BLaER1 treated with 17β-estradiol and CSF1 and Interleukin-3, amounts not matched to agents 10 nM and 100 nM (cell line): ENCODE measurements at regions not wholly inside any gene's neighbourhood (a gene's known extent, or its start where the extent isn't known, plus 50 kb on each side); places are given as distances from the start of the nearest gene placed in this dataset.
"Not testable (repeated sequence)": the region's sequence is repeated elsewhere in the genome, so short reads cannot be mapped to it uniquely, and the experiment has no call there.

Experiments used
- H3K27ac ChIP-seq, 11 experiments: shearing (Covaris generic); formaldehyde crosslinking; 2 replicates each; pipeline ENCODE4 v1.8.1; 2022
- H3K27me3 ChIP-seq, 11 experiments: shearing (Covaris generic); formaldehyde crosslinking; 2 replicates each; pipeline ENCODE4 v1.8.1; 2022
- H3K36me3 ChIP-seq, 11 experiments: shearing (Covaris generic); formaldehyde crosslinking; 2 replicates each; pipeline ENCODE4 v1.8.1; 2022
- H3K4me1 ChIP-seq, 10 experiments: shearing (Covaris generic); formaldehyde crosslinking; 2 replicates each; pipeline ENCODE4 v1.8.1; 2022
- H3K4me2 ChIP-seq, 11 experiments: shearing (Covaris generic); formaldehyde crosslinking; 2 replicates each; pipeline ENCODE4 v1.8.1; 2022
- H3K4me3 ChIP-seq, 10 experiments: shearing (Covaris generic); formaldehyde crosslinking; 2 replicates each; pipeline ENCODE4 v1.8.1; 2022
- H3K9ac ChIP-seq, 11 experiments: shearing (Covaris generic); formaldehyde crosslinking; 2 replicates each; pipeline ENCODE4 v1.8.1; 2022
- H3K9me3 ChIP-seq, 11 experiments: shearing (Covaris generic); formaldehyde crosslinking; replicated peaks in 1 of 11; 2 replicates each; pipeline ENCODE4 v1.8.1; 2022
- H4K20me1 ChIP-seq, 11 experiments: shearing (Covaris generic); formaldehyde crosslinking; 2 replicates each; pipeline ENCODE4 v1.8.1; 2022
- Cebpa-rat ChIP-seq, 11 experiments: shearing (Covaris generic); IDR thresholded peaks; 2 replicates each; pipeline ENCODE4 v1.8.1; 2022

DNA sequence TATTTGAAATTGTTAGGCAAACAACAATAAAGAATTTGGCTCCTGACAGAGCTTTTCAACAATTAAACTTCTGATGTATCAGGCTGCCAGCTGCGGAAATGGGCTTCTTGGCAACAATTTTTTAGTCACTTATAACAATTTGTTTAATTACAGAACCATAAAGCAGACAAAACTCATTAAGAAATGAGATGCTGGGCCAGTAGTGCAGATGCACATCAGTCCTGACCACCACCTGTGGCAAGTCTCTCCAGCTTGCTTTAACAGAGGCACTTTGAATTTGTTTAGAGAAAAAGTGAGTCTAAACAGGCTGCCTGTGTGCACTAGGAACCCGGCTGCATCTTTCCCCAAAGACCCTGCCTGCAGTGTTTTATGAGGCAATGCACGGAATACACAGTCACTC is 1124.4 kb downstream of the NXPH1 start:
- no peak for TF ChIP-seq Cebpa-rat (IDR thresholded peaks at IDR 0.05)
- no peaks in the 10 kb centered on the region for H3K36me3 ChIP-seq
- no peak overlapping the region for H3K4me3 ChIP-seq
- H3K4me2 ChIP-seq, result no peak overlapping the region
- H3K9me3 ChIP-seq, result peaks cover 0 to 10% (median 0%) of the 10 kb centered on the region in 11 experiments; a peak in 1 of 22 replicates
- no peaks in the 10 kb centered on the region for H3K27me3 ChIP-seq
- no peaks in the 10 kb centered on the region for H3K4me1 ChIP-seq
- no peak overlapping the region for H3K9ac ChIP-seq
- no peaks in the 10 kb centered on the region for H4K20me1 ChIP-seq
- H3K27ac ChIP-seq, result no peak overlapping the region

DNA sequence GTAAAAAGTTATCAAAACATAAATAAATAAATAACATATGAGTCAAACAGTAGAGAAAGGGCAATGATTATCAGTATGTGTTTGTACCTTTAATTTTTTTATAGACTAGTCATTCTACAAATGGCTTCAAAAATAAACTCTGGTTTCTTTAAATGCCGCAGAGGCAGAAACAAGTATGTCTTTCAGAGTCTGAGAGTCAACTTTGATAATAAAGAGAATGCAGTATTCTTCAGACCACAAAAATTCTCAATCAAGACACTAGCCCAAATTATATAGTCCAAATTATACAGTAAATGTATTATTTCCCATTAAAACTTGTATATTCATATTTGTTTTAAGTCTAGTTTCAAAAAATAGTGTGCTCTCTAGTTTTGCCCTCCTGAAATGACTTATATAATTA is 1142.3 kb downstream of the NXPH1 start:
- Histone ChIP-seq H3K27ac (no peak overlapping the region), H3K4me3 (no peak overlapping the region), H3K27me3 (no peaks in the 10 kb centered on the region), H3K4me2 (no peak overlapping the region), H3K36me3 (no peaks in the 10 kb centered on the region), H3K4me1 (no peaks in the 10 kb centered on the region), H3K9me3 (no peaks in the 10 kb centered on the region), H4K20me1 (no peaks in the 10 kb centered on the region), H3K9ac (no peak overlapping the region)
- no peak for TF ChIP-seq Cebpa-rat (IDR thresholded peaks at IDR 0.05)

DNA sequence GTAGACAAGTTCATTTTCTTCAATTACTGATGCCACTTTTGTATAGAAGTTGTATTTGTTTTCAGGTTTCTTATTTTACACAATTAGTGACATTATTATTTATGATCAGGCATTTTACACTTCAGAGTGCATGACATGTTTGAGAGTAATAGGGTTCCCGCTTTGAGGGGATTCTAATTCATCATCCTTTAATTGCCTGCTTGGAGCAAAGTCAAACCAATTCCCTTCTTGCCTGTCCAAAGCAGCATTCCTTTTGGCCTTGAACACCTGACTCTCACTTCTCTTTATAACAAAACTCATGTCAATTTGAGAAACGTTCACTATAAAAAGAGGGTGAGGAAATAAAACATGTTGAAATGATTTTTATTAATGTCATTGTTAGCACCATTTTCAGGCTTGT is 1149.4 kb downstream of the NXPH1 start:
- Histone ChIP-seq H3K9ac (no peak overlapping the region), H4K20me1 (no peaks in the 10 kb centered on the region), H3K27ac (no peak overlapping the region), H3K36me3 (no peaks in the 10 kb centered on the region), H3K4me2 (no peak overlapping the region), H3K4me1 (no peaks in the 10 kb centered on the region), H3K9me3 (no peaks in the 10 kb centered on the region), H3K27me3 (no peaks in the 10 kb centered on the region), H3K4me3 (no peak overlapping the region)
- TF ChIP-seq Cebpa-rat (IDR thresholded peaks at IDR 0.05), result no peak

DNA sequence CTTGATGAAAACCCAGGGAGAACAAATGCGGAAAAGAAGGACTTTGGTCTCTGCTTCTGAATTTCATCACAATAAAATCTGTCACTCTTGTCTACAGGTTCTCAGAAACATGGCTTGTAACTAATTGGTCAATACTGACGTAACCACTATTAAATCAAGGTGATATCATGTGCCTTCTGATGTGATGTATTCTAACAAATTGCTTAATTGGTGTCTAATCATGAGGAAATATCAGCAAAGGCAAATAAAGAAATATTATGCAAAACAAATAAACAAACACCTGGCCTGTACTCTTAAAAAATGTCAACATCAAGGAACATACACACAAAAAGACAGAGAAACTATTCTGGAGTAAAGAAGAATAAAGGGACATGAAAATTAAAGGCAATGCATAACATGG is 1165.0 kb downstream of the NXPH1 start:
- Histone ChIP-seq H3K27ac (no peak overlapping the region), H3K4me2 (no peak overlapping the region), H3K9me3 (no peaks in the 10 kb centered on the region), H4K20me1 (no peaks in the 10 kb centered on the region), H3K36me3 (no peaks in the 10 kb centered on the region), H3K9ac (no peak overlapping the region), H3K27me3 (no peaks in the 10 kb centered on the region), H3K4me3 (no peak overlapping the region), H3K4me1 (no peaks in the 10 kb centered on the region)
- TF ChIP-seq Cebpa-rat (IDR thresholded peaks at IDR 0.05), result no peak

DNA sequence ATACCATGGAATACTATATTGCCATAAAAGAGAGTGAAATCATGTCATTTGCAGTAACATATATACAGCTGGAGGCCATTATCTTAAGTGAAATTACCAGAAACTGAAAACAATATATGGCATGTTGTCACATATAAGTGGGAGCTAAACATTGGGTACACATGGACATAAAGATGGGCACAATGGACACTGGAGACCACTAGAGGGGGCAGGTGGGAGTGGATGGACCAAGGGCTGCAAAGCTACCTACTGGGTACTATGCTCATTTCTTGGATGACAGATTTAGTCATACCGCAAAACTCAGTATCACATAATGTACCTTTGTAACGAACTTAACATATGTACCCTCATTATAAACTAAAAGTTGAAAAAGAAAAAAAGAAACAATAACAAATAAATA is 1167.6 kb downstream of the NXPH1 start:
- Histone ChIP-seq H4K20me1 (no peaks in the 10 kb centered on the region), H3K9me3 (no peaks in the 10 kb centered on the region), H3K4me2 (no peak overlapping the region), H3K27me3 (no peaks in the 10 kb centered on the region), H3K4me3 (no peak overlapping the region), H3K9ac (no peak overlapping the region), H3K27ac (no peak overlapping the region), H3K4me1 (no peaks in the 10 kb centered on the region), H3K36me3 (no peaks in the 10 kb centered on the region)
- no peak for TF ChIP-seq Cebpa-rat (IDR thresholded peaks at IDR 0.05)

DNA sequence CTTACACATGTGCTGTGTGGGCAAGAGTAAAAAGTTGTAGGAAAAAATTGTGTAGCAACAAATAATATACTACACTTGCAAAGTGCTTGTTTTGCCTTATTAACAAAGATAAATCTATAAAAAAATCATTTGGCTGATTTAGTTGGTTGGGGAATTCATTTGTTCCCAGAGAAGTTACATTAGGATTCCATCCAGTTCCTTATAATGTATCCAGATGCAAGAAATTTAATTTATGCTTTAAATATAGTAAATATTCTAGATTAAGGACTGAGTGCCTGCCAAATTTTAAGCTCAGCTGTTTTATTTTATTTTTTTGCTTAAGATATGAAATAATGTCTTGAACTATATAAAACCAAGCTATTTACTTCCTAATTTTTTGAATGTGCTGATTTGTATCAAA is 1169.9 kb downstream of the NXPH1 start:
- H3K36me3 ChIP-seq, result no peaks in the 10 kb centered on the region
- H3K9ac ChIP-seq, result no peak overlapping the region
- no peaks in the 10 kb centered on the region for H3K9me3 ChIP-seq
- H4K20me1 ChIP-seq, result no peaks in the 10 kb centered on the region
- H3K4me3 ChIP-seq, result no peak overlapping the region
- H3K27me3 ChIP-seq, result no peaks in the 10 kb centered on the region
- H3K27ac ChIP-seq, result no peak overlapping the region
- H3K4me2 ChIP-seq, result no peak overlapping the region
- TF ChIP-seq Cebpa-rat (IDR thresholded peaks at IDR 0.05), result no peak
- H3K4me1 ChIP-seq, result no peaks in the 10 kb centered on the region

DNA sequence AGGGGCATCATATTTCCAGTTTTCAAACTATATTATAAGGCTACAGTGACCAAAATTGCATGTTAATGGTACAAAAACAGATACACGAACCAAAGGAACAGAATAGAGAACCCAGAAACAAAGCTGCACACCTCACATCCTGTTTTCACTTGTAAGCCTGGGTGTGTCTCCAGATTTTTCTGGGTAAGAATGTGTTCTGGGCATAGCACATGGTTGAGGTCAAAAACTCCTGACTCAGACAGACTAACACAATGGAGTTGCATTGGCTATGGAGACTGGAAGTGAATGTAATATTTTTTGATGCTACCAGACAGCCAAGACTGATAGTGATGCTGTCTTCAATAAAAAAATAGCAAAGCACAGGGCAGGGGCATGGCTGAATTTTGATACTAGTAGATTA is 1175.2 kb downstream of the NXPH1 start:
- H3K4me2 ChIP-seq, result no peak overlapping the region
- H3K27me3 ChIP-seq, result no peaks in the 10 kb centered on the region
- H3K9ac ChIP-seq, result no peak overlapping the region
- no peak for TF ChIP-seq Cebpa-rat (IDR thresholded peaks at IDR 0.05)
- H3K27ac ChIP-seq, result no peak overlapping the region
- no peaks in the 10 kb centered on the region for H4K20me1 ChIP-seq
- H3K4me3 ChIP-seq, result no peak overlapping the region
- H3K9me3 ChIP-seq, result no peaks in the 10 kb centered on the region
- no peaks in the 10 kb centered on the region for H3K36me3 ChIP-seq
- H3K4me1 ChIP-seq, result no peaks in the 10 kb centered on the region

DNA sequence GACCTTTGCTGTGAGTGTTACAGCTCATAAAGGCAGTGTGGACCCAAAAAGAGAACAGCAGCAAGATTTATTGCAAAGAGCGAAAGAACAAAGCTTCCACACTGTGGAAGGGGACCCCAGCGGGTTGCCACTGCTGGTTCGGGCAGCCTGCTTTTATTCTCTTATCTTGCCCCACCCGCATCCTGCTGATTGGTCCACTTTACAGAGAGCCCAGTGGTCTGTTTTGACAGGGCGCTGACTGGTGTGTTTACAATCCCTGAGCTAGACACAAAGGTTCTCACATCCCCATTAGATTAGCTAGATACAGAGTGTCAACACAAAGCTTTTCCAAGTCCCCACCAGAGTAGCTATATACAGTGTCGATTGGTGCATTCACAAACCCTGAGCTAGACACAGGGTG is 1187.5 kb downstream of the NXPH1 start:
- not testable (repeated sequence) for H3K36me3 ChIP-seq, H4K20me1 ChIP-seq, H3K4me3 ChIP-seq, H3K9me3 ChIP-seq, H3K27ac ChIP-seq, H3K9ac ChIP-seq, H3K4me2 ChIP-seq, H3K27me3 ChIP-seq, H3K4me1 ChIP-seq

DNA sequence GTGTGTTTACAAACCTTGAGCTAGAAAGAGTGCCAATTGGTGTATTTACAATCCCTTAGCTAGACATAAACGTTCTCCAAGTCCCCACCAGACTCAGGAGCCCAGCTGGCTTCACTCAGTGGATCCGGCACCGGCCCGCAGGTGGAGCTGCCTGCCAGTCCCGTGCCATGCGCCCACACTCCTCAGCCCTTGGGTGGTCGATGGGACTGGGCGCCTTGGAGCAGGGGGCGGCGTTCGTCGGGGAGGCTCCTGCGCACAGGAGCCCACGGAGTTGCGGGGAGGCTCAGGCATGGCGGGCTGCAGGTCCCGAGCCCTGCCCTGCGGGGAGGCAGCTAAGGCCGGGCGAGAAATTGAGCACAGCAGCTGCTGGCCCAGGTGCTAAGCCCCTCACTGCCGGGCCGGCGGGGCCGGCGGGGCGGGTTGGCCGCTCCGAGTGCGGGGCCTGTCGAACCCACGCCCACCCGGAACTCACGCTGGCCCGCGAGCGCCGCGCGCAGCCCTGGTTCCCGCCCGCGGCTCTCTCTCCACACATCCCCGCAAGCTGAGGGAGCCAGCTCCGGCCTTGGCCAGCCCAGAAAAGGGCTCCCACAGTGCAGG is 1188.0 kb downstream of the NXPH1 start:
- not testable (repeated sequence) for H3K4me1 ChIP-seq, H3K4me2 ChIP-seq, H3K4me3 ChIP-seq, H3K9me3 ChIP-seq, H4K20me1 ChIP-seq, H3K9ac ChIP-seq, H3K27me3 ChIP-seq, H3K27ac ChIP-seq, H3K36me3 ChIP-seq

DNA sequence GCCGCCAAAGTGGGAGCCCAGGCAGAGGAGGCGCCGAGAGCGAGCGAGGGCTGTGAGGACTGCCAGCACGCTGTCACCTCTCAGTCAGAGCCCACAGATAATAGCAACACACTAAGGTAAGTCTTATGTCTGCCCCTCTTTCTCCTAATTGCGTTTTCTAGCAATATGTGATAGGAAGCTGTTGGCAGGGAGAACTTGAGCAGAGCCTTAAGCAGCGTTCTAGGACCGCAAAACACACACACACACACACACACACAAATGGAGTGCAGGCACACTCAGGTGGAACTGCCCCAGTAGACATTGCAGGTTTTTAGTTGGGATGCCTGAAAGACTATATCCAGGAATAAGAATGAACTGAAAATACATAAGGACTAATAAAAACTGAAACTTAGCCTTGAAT is 1188.5 kb downstream of the NXPH1 start:
- H3K4me2 ChIP-seq, result no peak overlapping the region
- H3K9ac ChIP-seq, result no peak overlapping the region
- H3K4me1 ChIP-seq, result no peaks in the 10 kb centered on the region
- no peak for TF ChIP-seq Cebpa-rat (IDR thresholded peaks at IDR 0.05)
- no peaks in the 10 kb centered on the region for H3K27me3 ChIP-seq
- H3K4me3 ChIP-seq, result no peak overlapping the region
- H3K36me3 ChIP-seq, result no peaks in the 10 kb centered on the region
- H3K9me3 ChIP-seq, result peaks cover 0 to 8% (median 0%) of the 10 kb centered on the region in 11 experiments; a peak in 2 of 22 replicates
- H4K20me1 ChIP-seq, result no peaks in the 10 kb centered on the region
- H3K27ac ChIP-seq, result no peak overlapping the region

DNA sequence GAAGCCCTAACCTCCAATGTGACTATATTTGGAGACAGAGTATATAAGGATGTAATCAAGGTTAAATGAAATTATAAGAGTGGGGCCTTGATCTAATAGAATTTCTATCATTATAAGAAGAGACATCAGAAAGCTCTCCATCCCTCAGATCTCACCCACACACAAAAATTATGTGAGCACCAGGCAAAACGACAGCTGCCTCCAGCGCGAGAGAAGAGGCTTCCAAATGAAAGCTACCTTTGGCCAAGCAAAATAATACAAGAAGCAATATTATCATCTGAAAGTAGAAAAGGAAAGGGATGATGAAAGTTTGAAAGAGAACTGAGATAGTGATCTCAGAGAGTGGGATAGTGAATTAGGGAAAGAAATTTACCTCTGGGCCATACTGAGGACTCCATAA is 1192.5 kb downstream of the NXPH1 start:
- Histone ChIP-seq H3K4me1 (no peaks in the 10 kb centered on the region), H3K4me2 (no peak overlapping the region), H3K27me3 (no peaks in the 10 kb centered on the region), H3K4me3 (no peak overlapping the region), H3K27ac (no peak overlapping the region), H3K9ac (no peak overlapping the region), H4K20me1 (no peaks in the 10 kb centered on the region), H3K9me3 (peaks cover 0 to 8% (median 0%) of the 10 kb centered on the region in 11 experiments; a peak in 3 of 22 replicates), H3K36me3 (no peaks in the 10 kb centered on the region)
- TF ChIP-seq Cebpa-rat (IDR thresholded peaks at IDR 0.05), result no peak
